HG02943 (cell line): ENCODE measurements at regions not wholly inside any gene's neighbourhood (a gene's known extent, or its start where the extent isn't known, plus 50 kb on each side); places are given as distances from the start of the nearest gene placed in this dataset.
A peak's percentile ranks its signal among the peaks of the same experiment; 100 is the strongest.

ENCODE experiments used
- ATAC-seq: cut with Tn5 transposase; IDR thresholded peaks from one replicate; pipeline ENCODE4 v1.9.1; 2021; ENCODE audit warnings: mild to moderate bottlenecking, low read depth, moderate library complexity; ENCODE audit not compliant: unreplicated experiment

DNA sequence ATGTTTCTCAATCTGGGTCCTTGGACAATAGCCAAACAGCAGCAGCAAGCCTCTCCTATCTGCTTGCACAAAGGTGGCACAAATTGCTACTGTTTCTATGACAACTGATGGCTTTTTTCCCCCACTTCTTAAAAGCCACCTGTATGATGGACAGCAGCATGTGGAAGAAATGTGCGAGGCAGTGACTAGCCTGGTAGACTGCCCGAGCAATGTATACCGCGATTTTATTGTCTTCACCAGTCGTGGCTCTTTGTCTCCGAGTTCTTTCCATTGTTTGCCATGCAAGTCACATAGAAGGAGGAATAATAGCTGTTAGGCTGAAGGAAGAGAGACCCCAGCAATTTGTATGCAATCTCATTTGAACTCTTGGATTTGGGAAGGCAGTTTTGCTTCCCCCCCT lies 79.4 kb downstream of the S1PR1 start:
- ATAC-seq: no peak

- ATAC-seq: no peak
Measured at GRCh38 chr1:101316799-101317198, 80.0 kb downstream of the S1PR1 start.

DNA sequence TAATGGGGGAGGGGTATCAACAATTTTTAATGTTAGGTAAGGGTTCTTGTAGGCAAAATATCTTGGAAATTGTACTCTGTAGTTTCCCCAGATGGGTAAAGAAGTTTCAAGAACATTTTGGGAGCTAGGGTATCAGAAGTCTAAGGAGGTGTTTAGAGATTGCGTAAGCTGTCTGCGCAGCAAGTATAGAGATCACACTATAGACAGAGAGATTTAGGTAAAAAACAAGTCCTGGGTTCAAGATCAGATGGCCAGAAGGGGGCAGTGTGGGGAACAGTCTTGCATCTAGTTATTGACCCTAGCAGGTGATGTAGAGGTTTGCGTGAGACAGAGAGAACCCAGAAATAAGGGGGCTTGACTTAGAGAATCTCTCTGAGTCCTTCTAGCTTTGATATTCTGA lies 80.8 kb downstream of the S1PR1 start:
- no peak for ATAC-seq

- ATAC-seq: no peak
Measured at GRCh38 chr1:101323535-101323934, 86.7 kb downstream of the S1PR1 start.

DNA sequence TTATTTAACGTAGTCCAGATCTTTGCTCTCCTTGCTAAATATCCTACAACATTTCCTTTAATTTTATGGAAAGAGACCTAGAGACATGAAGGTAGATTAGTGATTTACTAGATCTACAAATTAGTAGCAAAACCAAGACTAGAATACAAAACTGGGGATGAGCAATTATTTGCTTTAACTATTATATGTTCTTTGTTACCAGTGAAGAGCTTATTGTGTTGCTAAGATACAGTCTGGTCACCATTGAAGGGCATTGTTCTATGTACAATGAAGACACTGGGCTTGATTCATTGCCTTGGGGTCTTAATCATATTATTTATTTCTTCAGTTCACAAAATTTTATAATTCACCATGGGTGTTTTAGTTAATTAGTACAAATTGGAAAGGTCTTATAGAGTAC lies 88.3 kb downstream of the S1PR1 start:
- ATAC-seq: no peak

GRCh38 chr1:101330427-101331130 lies 93.8 kb downstream of the S1PR1 start:
- ATAC-seq: no peak

- ATAC-seq: no peak
Measured at GRCh38 chr1:101331794-101332193, 95.0 kb downstream of the S1PR1 start.

GRCh38 chr1:101332633-101333032 lies 95.8 kb downstream of the S1PR1 start:
- ATAC-seq: no peak

DNA sequence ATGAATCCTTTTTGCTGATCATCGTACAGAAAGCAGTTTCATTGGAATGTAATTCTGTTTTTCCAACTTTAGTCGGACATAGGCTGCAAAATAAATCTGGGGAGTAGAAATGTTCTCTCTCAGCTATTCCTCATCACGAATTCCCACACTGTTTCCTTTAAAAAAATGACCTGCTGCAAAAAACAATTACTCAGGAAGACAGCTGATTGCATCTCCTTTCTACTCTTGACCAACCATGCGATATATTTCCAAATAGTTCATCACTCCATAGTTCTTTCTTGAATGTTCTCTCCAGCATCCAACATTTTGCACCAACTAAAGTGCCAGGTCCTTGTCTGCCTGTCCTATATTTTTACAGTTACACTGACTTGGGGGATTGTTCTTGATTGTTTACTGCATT lies 96.4 kb downstream of the S1PR1 start:
- ATAC-seq: no peak

DNA sequence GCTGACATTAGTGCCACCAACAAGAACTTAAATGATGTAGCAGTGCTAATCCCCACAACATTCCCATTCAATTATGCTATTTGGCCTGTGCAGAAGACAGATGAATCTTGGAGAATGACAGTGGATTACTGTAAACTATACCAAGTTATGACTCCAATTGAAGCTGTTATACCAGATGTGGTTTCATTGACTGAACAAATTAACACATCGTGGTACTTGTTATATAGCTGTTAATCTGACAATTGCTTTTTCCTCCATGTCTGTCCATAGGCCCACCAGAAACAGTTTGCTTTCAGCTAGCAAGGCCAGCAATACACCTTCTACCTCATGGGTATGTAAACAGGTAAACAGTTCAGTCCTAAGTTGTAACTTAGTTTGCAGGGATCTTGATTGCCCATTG lies 101.1 kb downstream of the S1PR1 start:
- no peak for ATAC-seq

DNA sequence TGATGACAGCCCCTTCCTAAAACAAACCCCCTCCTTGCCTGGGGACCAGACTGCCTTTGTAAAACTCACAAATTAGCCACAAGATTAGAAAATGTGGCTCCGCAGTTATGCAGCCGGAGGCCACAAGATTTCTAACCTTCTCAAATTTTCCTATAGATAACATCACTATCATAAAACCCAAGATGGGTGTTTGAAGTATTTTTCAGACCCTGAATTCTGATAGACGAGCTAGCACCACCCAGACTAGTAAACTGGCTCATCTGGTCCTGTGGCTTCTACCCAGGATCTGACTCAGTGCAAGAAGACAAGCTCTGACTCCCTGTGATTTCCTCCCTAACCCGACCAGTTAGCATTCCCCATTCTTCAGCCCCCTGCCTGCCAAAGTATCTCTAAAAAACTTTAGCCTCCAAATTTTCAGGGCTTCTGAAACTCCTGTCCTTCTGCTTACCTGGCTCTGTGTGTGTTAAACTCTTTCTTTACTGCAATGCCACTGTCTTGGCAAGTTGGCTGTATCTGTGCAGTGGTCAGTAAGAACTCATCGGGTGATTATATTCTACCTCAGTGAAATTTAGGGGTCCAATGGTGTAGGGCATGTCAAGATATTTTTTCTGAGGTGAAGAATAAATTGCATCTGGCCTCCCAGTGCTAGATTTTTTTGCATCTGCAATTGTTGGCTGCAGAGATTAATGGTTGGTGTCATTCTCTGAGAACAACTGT lies 102.1 kb downstream of the S1PR1 start:
- ATAC-seq: no peak

DNA sequence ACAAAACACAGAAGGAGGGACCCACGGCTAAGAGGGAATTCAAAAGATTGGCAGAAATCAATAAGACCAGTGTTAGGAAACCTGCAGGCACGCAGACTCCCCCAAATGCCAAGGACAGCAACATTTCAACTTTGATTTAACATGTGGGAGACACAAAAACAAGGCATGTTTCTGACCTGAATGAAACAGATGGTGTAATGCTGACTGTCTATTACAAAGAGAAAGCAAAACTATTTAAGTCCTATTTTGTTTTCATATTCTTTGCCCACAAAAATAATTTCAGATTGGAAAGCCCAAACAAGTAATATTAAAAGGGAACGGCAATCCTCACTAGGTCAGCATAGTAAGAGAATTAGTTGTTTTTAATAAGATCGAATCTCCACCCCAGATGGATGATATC lies 107.9 kb downstream of the S1PR1 start:
- ATAC-seq: no peak

DNA sequence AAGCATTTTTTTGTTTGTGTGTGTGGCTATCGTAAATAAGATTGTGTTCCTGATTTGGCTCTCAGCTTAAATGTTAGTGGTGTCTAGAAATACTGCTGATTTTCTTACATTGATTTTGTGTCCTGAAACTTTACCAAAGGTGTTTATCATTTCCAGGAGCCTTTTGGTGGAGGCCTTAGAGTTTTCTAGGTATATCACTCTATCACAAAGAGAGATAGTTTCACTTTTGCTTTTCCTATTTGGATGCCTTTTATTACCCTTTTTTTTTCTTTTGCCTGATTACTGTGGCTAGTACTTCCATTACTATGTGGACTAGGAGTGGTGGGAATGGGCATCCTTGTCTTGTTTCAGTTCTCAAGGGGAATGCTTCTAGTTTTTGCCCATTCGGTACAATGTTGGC lies 109.6 kb downstream of the S1PR1 start:
- no peak for ATAC-seq

- ATAC-seq: no peak
Measured at GRCh38 chr1:101356013-101356412, 119.2 kb downstream of the S1PR1 start.

- ATAC-seq: no peak
Measured at GRCh38 chr1:101356604-101357443, 120.0 kb downstream of the S1PR1 start.

DNA sequence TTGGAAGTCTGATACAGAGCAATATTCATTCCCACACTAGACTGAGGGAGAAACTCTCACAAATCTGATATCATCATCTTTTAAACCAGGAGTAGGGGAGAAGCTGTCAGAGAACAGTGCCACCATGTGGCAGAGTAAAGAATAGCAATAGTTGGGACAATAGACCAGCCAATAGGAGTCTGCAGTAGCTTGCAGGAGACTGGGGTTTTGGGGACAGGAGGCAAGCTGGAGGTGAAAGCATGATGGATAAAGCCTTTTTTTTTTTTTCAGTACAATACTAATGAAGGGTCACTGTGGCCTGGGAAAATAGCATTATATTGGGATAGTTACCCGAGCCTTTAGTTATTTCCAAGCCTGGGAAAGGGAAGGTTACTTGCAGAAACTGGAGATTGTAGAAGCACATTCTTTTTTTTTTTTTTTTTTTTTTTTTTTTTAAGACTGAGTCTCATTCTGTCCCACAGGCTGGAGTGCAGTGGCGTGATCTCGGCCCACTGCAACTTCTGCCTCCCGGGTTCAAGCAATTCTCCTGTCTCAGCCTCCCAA lies 120.7 kb downstream of the S1PR1 start:
- ATAC-seq: peak; percentile 97

GRCh38 chr1:101360506-101360905 lies 123.7 kb downstream of the S1PR1 start:
- ATAC-seq: no peak

DNA sequence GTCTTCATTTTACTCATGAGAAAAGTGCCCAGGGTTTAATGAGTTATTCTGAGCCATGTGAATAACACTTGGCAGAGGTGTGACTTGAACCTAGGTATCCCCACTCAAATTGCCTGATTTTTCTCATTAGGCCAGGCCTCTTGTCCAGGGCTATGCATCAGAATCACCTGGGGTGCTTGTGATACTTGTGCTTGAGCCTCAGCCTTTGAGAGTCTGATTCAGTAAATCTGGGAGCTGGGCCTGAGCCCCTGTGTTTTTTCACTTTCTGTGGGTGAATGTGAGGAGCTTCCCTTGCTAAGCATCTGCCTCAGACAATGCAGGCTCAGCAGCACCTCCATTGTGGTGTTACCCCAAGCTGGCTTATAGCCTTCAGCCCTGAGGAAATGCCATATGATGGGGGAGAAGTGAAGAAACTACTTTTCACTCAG lies 127.1 kb downstream of the S1PR1 start:
- ATAC-seq: no peak

DNA sequence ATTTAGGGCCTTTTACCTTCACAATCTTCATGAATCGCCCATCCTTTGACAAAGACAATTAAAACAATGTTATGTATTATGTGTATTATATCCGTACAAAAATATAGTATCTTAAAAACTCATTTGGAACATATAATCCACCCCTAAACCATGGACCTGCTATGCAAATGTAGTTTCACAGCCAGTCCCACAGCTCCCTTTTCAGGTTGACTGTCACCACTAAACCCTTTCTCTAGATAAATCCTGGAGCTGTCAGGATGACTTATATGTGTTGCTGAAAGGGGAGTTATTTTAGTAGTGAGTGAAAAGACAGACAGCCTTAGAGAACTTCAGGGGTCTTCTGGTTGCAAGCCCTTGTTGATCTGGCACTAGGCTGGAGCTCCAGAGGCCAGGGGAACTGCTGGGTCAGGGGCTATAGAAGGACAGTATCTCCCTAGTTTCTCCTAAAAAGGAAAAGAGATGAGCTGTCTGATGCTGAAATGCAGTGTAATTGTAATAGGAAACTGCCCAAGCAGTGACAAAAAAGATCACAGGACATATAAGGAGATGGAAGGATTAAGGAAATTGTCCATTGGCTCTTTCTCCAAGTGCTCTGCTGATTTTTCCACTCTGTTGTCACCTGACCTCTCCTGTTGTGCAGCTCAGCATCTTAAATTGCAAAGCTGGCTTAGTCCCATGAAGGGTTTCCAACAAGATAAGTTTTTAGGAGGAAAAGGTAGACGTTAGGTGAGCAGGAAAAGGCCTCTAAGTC lies 127.7 kb downstream of the S1PR1 start:
- no peak for ATAC-seq

- ATAC-seq: no peak
Measured at GRCh38 chr1:101365186-101365585, 128.4 kb downstream of the S1PR1 start.
